ENCODE measurements at regions not wholly inside any gene's neighbourhood (a gene's known extent, or its start where the extent isn't known, plus 50 kb on each side); places are given as distances from the start of the nearest gene placed in this dataset.

- no peak for TF ChIP-seq EZH2 (IDR thresholded peaks at IDR 0.05; ENCODE audit: low read depth)
- TF ChIP-seq CTCF (conservative IDR thresholded peaks at IDR 0.05): no peak
Measured at GRCh38 chr19:28500982-28501630, 711.8 kb downstream of the UQCRFS1 start.

All from PC-9 (cell line).